B cell (primary cell): ENCODE measurements at regions not wholly inside any gene's neighbourhood (a gene's known extent, or its start where the extent isn't known, plus 50 kb on each side); places are given as distances from the start of the nearest gene placed in this dataset.
"Not testable (repeated sequence)": the region's sequence is repeated elsewhere in the genome, so short reads cannot be mapped to it uniquely, and the experiment has no call there.

Source experiments
- ATAC-seq: fragments of 200-7000 bp; cut with Tn5 transposase; one replicate; pipeline ENCODE4 v1.10.0; 2021; ENCODE audit warnings: low read depth, mild to moderate bottlenecking, moderate number of reproducible peaks, moderate library complexity
- CTCF ChIA-PET: fragments of 350-600 bp; sonication (Branson Sonifier 250); formaldehyde crosslinking; loops from one replicate; lab custom pipeline; 2021; ENCODE audit warnings: antibody characterized with exemption, inconsistent platforms; lab: Charles Lee
- POLR2A ChIA-PET: fragments of 350-600 bp; sonication (Branson Sonifier 250); formaldehyde crosslinking; loops from one replicate; lab custom pipeline; 2021; ENCODE audit warnings: antibody characterized with exemption; lab: Charles Lee
- DNase-seq: peaks from one replicate; pipeline ENCODE4 v3.0.0; 2013
- H2AFZ ChIP-seq: 2 replicates; pipeline ENCODE4 v1.6.1; 2012; ENCODE audit warnings: mild to moderate bottlenecking, low read depth, low read length; ENCODE audit not compliant: insufficient read depth, poor library complexity, severe bottlenecking
- H3K27ac ChIP-seq, 2 donors: 1 replicate in 1 of 2; 2 replicates in 1 of 2; pipeline ENCODE4 v1.5.1; 2012 to 2013; ENCODE audit warnings: low read length in 2 of 2, mild to moderate bottlenecking in 2 of 2, moderate library complexity in 1 of 2
- H3K27me3 ChIP-seq, 4 experiments: fragments of 200-600 bp in 1 of 4; sonication (generic) in 1 of 4; replicated peaks in 1 of 4; 1 replicate in 2 of 4; 2 replicates in 2 of 4; pipeline versions ENCODE4 v1.6.1 to v1.7.0; 2013 to 2016; ENCODE audit warnings: low read length in 3 of 4, mild to moderate bottlenecking in 2 of 4, mixed read lengths in 1 of 4, moderate library complexity in 1 of 4; ENCODE audit not compliant: insufficient read depth in 4 of 4, control insufficient read depth in 3 of 4; ENCODE audit errors: control extremely low read depth in 1 of 4
- H3K36me3 ChIP-seq, 2 experiments: replicated peaks in 1 of 2; 1 replicate in 1 of 2; 2 replicates in 1 of 2; pipeline versions ENCODE4 v1.6.1 to v1.7.1; 2013; ENCODE audit warnings: low read length in 1 of 2; ENCODE audit not compliant: insufficient read depth in 2 of 2, control insufficient read depth in 1 of 2; ENCODE audit errors: control extremely low read depth in 1 of 2, extremely low read depth in 1 of 2
- H3K4me1 ChIP-seq, 2 donors: fragments of 200-600 bp in 1 of 2; sonication (generic) in 1 of 2; 1 replicate in 1 of 2; 2 replicates in 1 of 2; pipeline versions ENCODE4 v1.5.1 to v1.6.1; 2013 to 2017; ENCODE audit warnings: low read length in 2 of 2; ENCODE audit not compliant: control insufficient read depth in 2 of 2, insufficient read depth in 2 of 2
- H3K4me2 ChIP-seq: replicated peaks from 2 replicates; pipeline ENCODE3; 2012; ENCODE audit warnings: mild to moderate bottlenecking, low read depth, low read length; ENCODE audit not compliant: poor library complexity, severe bottlenecking
- H3K4me3 ChIP-seq, 5 experiments: fragments of 200-600 bp in 1 of 5; sonication (generic) in 1 of 5; 1 replicate in 3 of 5; 2 replicates in 2 of 5; pipeline versions ENCODE4 v1.5.1 to v1.7.0; 2011 to 2016; ENCODE audit warnings: low read length in 4 of 5, mild to moderate bottlenecking in 4 of 5, low read depth in 2 of 5, control low read depth in 1 of 5, moderate library complexity in 1 of 5; ENCODE audit not compliant: insufficient read depth in 1 of 5; ENCODE audit errors: control extremely low read depth in 1 of 5, extremely low read depth in 1 of 5
- H3K79me2 ChIP-seq: fragments of 200-600 bp; sonication (generic); one replicate; pipeline ENCODE4 v1.6.0; 2016; ENCODE audit warnings: low read length; ENCODE audit not compliant: control insufficient read depth, insufficient read depth
- H3K9ac ChIP-seq: fragments of 200-600 bp; sonication (generic); 2 replicates; pipeline ENCODE4 v1.6.1; 2017; ENCODE audit warnings: mild to moderate bottlenecking, low read length, moderate library complexity
- H3K9me3 ChIP-seq, 3 donors: one replicate each; pipeline versions ENCODE4 v1.6.1 to v1.7.1; 2013; ENCODE audit warnings: low read length in 2 of 3; ENCODE audit not compliant: control insufficient read depth in 2 of 3, insufficient read depth in 1 of 3; ENCODE audit errors: control extremely low read depth in 1 of 3
- H4K20me1 ChIP-seq: 2 replicates; pipeline ENCODE4 v1.6.0; 2012; ENCODE audit warnings: mild to moderate bottlenecking, low read length; ENCODE audit not compliant: insufficient read depth, control insufficient read depth, poor library complexity, severe bottlenecking
- H3K27ac Mint-ChIP-seq: one replicate; pipeline ENCODE4 v1.8.0; 2021; ENCODE audit warnings: mixed read lengths
- H3K27me3 Mint-ChIP-seq: one replicate; pipeline ENCODE4 v1.8.0; 2021; ENCODE audit warnings: mixed read lengths
- H3K4me1 Mint-ChIP-seq: one replicate; pipeline ENCODE4 v1.8.0; 2021; ENCODE audit warnings: mixed read lengths
- H3K4me3 Mint-ChIP-seq: one replicate; pipeline ENCODE4 v1.8.0; 2021; ENCODE audit warnings: mixed read lengths
- H3K9me3 Mint-ChIP-seq: one replicate; pipeline ENCODE4 v1.8.0; 2022; ENCODE audit warnings: mixed read lengths; ENCODE audit not compliant: insufficient read depth
- WGBS: methylation state at CpG from one replicate; pipeline ENCODE4 v1.1.5; 2013; ENCODE audit warnings: missing lambda C conversion rate; ENCODE audit not compliant: insufficient coverage; 5-methylcytosine and 5-hydroxymethylcytosine counted together
- intact Hi-C: fragments of 100-400 bp; cut with micrococcal nuclease; formaldehyde crosslinking; loops from one replicate; pipeline ENCODE4 v1.10.0; 2022

DNA sequence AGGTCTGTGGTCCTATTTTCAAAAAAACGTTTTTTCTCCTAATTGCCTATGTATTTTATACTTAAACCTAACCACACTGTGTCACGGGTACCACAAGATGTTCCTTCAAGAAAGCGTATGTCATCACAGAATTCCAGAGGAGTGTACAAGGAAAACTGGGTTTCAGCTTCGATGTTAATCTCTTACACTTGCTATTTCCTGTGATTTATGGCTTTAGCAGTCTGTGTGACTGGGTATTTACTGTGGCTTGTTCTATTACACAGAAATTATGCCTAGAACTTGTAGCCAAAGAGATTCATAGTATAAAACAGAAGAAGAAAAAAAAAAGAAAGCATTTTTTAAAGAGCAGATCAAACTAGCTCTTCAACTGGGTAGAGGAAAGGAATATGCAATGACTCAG, 371.1 kb upstream of the FOLH1 start:
- H3K4me1 ChIP-seq, DNase-seq, ATAC-seq, H2AFZ ChIP-seq, H3K27ac Mint-ChIP-seq, H3K27ac ChIP-seq, H3K9me3 ChIP-seq, H3K79me2 ChIP-seq, H4K20me1 ChIP-seq, H3K36me3 ChIP-seq, CTCF ChIA-PET, H3K9me3 Mint-ChIP-seq, H3K27me3 Mint-ChIP-seq, H3K27me3 ChIP-seq, H3K4me3 ChIP-seq, POLR2A ChIA-PET, H3K4me1 Mint-ChIP-seq, H3K4me3 Mint-ChIP-seq, intact Hi-C loops, H3K9ac ChIP-seq, H3K4me2 ChIP-seq: not testable (repeated sequence)
- WGBS, result 80% methylated on average over 1 of the region's 4 CpGs

DNA sequence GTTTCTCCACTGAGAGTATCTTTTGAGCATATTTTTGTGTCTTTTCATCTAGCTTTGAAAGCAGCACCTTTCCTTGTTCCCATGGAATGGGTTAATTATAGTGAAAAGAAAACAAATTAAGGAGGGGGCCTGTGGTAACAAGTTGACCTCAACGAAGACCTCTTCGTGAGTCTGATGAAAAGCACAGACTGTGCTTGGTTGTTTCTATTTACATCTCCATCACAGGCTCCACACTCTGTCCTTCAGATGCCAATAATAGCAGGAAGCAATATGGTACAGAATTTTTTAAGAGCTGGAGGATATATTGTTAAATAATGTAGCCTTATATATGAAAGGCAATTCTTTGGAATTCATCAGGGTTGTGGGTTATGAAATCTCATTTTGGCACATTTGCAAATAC, 366.7 kb upstream of the OR4C13 start:
- H3K27ac Mint-ChIP-seq, H3K27me3 Mint-ChIP-seq, H3K9ac ChIP-seq, CTCF ChIA-PET, intact Hi-C loops, H3K4me1 Mint-ChIP-seq, H3K27me3 ChIP-seq, DNase-seq, H3K4me1 ChIP-seq, H3K79me2 ChIP-seq, H3K36me3 ChIP-seq, H3K4me2 ChIP-seq, H3K27ac ChIP-seq, H3K9me3 Mint-ChIP-seq, H2AFZ ChIP-seq, H3K4me3 ChIP-seq, H4K20me1 ChIP-seq, ATAC-seq, H3K9me3 ChIP-seq, POLR2A ChIA-PET, H3K4me3 Mint-ChIP-seq: not testable (repeated sequence)
- WGBS, result no CpG with 5 or more reads among the region's 2 CpGs

DNA sequence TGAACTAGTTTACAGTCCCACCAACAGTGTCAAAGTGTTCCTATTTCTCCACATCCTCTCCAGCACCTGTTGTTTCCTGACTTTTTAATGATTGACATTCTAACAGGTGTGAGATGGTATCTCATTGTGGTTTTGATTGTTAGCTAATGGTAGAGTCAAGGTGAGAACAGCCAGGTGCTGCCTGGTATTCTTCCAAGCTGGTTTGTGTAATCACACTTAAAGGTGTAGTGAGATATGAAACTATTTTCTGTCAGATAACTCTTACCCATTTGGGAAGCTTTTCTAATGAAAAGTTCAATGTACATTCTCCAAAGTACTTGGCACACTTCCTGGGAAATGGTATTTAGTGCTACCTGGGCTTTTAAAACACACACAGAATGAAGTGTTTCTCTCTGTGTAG, 343.3 kb upstream of the OR4C13 start:
- H4K20me1 ChIP-seq, H3K4me2 ChIP-seq, DNase-seq, H3K36me3 ChIP-seq, H3K27ac Mint-ChIP-seq, H3K9me3 Mint-ChIP-seq, H2AFZ ChIP-seq, H3K4me3 ChIP-seq, H3K79me2 ChIP-seq, CTCF ChIA-PET, H3K27me3 ChIP-seq, intact Hi-C loops, H3K4me1 ChIP-seq, H3K4me3 Mint-ChIP-seq, ATAC-seq, POLR2A ChIA-PET, H3K27ac ChIP-seq, H3K9ac ChIP-seq, H3K4me1 Mint-ChIP-seq, H3K27me3 Mint-ChIP-seq, H3K9me3 ChIP-seq: not testable (repeated sequence)

DNA sequence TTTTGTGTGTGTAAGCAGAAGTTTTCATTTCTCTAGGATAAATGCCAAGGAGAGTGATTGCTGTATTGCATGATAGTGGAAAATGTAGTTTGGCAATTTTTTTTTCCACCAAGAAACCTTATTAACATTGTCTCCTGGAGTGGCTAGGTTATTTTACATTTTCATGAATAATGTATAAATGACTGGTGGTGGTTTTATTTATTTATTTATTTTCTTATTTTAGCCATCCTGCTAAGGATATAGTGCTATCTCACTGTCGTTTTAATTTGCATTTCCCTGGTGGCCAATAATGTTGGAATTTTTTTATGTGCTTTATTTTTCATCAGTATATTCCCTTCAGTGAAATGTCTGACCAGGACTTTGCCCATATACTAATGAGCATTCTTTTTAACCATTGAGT, 328.3 kb upstream of the OR4C13 start:
- CTCF ChIA-PET, H3K4me1 ChIP-seq, H3K36me3 ChIP-seq, intact Hi-C loops, ATAC-seq, H3K4me2 ChIP-seq, H2AFZ ChIP-seq, H3K79me2 ChIP-seq, H3K9me3 Mint-ChIP-seq, H3K9me3 ChIP-seq, H3K27ac Mint-ChIP-seq, DNase-seq, H3K27me3 ChIP-seq, H4K20me1 ChIP-seq, H3K27ac ChIP-seq, H3K9ac ChIP-seq, H3K4me3 Mint-ChIP-seq, H3K27me3 Mint-ChIP-seq, H3K4me3 ChIP-seq, H3K4me1 Mint-ChIP-seq, POLR2A ChIA-PET: not testable (repeated sequence)
- no CpG with 5 or more reads among the region's 1 CpG for WGBS
